HG03095 (cell line): ENCODE measurements at regions not wholly inside any gene's neighbourhood (a gene's known extent, or its start where the extent isn't known, plus 50 kb on each side); places are given as distances from the start of the nearest gene placed in this dataset.
"Not testable (repeated sequence)": the region's sequence is repeated elsewhere in the genome, so short reads cannot be mapped to it uniquely, and the experiment has no call there.

Experiments used
- ATAC-seq: cut with Tn5 transposase; IDR thresholded peaks from one replicate; pipeline ENCODE4 v1.9.1; 2021; ENCODE audit warnings: moderate library complexity; ENCODE audit not compliant: unreplicated experiment

DNA sequence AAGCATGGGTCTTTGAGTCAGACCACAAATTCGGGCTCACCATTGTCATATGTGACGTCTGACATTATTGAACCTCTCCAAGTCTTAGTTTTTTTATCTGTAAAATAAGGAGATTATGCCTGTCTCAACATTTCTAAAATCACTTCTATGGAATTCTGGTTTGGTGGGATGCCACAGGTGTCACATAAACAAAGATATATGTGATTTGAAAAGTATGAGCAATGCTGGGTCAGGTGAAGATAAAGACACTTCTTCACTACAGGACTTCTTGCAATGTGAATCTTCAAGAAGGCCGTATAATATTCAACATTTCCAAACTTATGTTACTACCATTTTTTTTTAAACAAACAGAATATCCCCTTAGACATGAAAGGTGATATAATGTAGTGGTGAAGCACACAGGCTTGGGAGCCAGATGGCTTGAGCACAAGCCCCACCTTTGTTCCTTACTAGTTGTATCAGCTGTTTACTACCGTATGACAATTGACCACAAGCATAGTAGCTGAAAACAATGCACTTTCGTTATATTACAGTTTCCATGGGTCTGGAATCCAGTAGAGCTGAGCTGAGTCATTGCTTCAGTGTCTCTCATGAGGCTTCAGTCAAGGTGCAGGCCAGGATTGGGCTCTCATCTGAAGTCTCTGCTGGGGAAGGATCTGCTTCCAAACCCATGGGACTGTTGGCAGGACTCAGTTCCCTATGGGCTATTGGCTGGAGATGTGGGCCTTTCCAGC is 87.7 kb downstream of the UTP18 start:
- no peak for ATAC-seq

DNA sequence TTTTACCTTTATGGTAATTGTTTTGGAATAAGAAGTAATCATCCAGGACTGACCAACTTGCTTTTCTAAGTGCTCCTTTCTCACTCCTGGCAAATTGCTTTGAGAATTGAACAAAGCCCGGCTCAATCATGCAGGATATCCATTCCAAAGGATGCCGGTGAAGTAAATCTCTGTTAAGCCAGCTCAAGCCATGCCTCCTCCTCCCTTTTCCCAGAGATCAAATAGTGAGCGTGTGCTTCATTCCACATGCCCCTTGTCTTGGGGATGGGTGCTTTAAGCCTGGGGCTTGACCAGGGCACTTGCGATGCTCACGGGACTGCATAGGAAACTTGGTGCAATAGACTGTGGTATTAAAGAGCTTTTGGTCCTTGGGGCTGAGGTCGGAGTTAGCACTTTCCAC is 90.7 kb downstream of the UTP18 start:
- no peak for ATAC-seq

- no peak for ATAC-seq
These were observed 91.5 kb downstream of the UTP18 start for GRCh38 chr17:51351890-51352289.

DNA sequence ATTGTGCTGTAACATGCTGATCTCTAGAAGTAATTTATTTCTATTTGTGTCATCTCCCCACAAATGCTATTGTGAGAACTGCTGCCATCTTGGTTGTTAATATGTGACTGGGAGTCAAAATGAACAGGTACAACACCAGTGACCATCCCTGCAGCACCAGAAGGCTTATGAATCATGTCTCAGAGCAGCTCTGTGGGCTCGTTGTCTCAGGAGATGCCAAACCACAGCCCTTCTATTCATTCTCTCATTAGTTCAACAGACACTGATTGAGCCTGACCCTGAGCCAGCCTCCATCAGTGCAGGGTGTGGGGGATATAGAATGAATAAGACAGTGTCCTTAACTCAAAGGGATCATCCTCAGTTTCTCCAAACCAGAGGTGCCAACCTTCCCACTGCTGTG is 92.5 kb downstream of the UTP18 start:
- no peak for ATAC-seq

DNA sequence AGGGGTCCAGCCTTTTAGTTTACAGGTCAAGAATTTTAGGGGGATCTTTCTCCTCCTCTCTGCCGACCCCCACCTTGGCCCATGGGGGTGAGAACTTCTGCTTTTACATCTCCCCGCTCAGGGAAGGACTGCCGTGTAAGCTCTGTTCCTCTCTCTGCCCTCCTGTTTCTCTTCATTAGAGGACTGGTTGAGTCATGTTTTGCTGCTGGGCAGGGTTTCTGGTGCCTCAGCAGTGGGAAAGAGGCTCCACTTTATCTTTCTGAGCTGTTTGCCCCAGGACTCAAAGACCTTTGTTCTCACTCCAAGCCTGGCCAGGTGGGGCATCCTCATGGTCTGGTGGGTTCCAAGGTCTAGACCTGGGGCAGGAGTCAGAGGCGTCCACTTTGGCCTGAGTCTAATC is 93.0 kb downstream of the UTP18 start:
- no peak for ATAC-seq

- ATAC-seq, result no peak
These were observed 94.6 kb downstream of the UTP18 start for GRCh38 chr17:51354936-51355335.

- no peak for ATAC-seq
These were observed 95.4 kb downstream of the UTP18 start for GRCh38 chr17:51355441-51356410.

DNA sequence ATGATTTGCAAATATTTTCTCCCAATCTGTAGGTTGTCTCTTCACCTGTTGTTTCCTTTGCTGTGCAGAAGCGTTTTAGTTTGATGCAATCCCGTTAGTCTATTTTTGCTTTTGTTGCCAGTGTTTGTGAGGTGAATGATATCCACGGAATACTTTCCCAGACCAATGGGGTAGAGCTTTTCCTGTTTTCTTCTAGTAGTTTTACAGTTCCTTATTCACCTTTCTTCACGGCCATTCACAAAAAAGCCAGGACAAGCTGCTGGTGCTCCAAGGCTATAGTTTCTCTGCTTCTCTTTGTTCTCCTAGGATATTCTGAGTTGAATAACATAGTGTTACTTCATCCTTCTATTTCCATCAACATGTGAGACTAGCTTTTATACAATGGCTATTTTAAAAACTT is 98.7 kb downstream of the UTP18 start:
- no peak for ATAC-seq

GRCh38 chr17:51362811-51363585 is 102.7 kb downstream of the UTP18 start:
- ATAC-seq, result no peak

- ATAC-seq, result no peak
These were observed 104.7 kb downstream of the UTP18 start for GRCh38 chr17:51365090-51365489.

DNA sequence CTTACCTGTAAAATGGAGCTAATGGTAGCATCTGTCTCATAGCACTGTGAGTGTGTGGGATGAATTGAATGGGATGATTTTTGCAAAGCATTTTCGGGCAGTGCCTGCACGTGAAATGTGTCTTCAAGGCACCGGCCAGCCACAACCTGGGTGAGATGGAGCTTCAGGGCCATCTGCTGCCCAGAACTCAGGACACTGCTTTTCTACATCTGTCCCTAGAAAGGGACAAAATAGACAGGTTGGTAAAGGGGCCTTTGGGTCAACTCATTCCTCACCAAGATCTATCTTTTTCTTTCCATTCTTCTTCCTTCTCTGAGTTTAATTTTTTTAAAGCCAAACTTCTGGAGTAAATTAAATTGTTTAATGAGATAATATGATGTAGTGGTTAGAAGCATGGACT is 106.5 kb downstream of the UTP18 start:
- ATAC-seq, result no peak

- ATAC-seq, result not testable (repeated sequence)
These were observed 107.5 kb downstream of the UTP18 start for GRCh38 chr17:51367836-51368235.

DNA sequence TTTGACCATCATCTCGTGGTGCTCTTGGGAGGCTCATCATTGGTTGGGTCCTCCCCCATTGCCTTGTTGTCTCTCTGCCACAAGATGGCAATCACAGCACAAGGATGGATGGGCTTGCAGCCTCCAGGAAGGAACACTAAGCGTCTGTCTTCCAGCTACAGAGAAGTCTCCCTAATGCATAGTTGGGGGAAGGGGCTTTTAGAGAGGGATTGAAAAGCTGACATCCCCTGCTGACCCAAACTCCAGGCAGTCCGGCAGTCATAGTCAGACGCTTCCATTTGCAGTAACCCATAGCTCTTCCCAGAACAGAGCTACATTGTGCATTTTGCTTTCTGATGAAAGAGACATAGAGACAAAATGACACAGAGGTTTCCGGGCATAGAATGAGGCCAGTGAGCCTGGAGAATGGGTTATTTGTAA is 111.4 kb downstream of the UTP18 start:
- ATAC-seq, result no peak

DNA sequence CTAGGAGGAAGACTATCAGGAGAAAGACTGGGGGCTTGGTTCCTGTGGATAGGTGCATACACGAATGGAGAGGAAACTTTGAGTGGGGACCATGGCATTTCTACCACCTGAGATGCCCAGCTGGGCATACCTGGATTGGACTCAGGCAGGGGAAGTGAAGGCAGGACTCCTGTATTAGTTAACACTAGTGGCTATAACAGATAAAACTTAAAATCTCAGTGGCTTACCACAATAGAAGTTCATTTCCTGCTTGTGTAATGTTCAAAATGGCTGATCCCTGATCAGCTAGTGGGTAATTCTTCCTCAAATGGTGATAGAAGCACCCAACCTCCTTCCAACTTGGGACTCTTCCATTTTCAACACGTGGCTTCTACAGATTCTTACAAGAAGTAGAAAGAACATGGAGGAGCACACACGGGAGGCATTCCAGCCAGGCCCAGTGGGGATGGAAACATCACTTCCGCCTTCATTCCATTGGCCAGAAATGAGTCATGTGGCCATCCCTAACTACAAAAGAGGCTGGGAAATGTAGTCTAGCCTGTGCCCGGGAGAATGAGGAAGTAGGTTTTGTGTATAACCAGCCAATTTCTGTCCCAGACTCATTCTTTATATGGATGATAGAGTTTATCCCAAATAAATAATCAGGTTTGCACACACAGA is 112.1 kb downstream of the UTP18 start:
- ATAC-seq, result no peak

DNA sequence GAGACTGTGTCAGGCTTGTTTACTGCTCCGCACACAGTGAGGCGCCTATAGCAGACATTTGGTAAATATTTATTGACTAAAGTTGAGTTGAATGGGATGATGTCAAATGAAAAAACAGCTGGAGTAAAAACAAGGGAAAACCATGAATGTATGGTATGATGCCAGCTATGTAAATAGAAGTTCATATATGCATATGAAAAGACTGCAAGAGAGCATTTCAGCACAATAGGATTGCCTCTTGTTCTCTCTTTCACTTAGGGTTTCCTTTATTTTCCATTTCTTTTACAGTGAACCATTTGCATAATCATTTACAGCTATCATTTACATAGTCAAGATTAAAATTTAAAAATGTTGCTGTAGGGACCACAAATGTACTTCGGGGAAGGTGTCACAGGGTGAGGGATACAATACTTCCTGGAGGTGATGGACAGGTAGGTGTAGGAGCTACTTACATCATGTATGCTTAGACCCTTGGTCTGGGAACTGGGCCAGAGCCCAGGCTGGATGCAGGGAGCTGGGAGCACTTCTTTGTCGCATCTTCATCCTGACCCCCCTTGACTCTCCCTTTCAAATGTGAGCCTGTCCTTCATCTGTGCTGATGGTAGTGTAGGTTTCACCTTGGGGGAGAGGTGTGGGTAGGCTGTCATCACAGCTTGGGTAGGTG is 113.3 kb downstream of the UTP18 start:
- no peak for ATAC-seq

DNA sequence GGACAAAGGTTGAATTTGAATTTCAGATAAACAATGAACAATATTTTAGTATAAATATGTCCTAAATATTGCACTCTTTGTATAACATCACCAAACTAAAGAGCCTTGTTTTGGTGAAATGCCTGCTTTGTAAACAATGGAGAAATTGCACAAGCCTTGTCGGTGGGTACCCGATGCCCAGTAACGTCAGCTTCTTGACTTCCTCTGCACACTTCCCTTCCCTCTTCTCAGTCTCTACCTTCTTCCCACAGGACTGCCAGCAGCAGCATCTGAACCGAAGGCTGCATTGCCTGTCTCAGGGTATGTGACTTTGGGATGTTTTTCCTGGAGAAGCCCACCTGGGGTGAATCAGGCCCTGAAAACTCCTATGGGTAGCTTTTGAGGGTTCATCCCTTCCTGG is 113.9 kb downstream of the UTP18 start:
- no peak for ATAC-seq

- ATAC-seq, result no peak
These were observed 115.4 kb downstream of the UTP18 start for GRCh38 chr17:51375771-51376170.

- ATAC-seq, result no peak
These were observed 116.4 kb downstream of the UTP18 start for GRCh38 chr17:51376739-51377138.

- no peak for ATAC-seq
These were observed 120.9 kb downstream of the UTP18 start for GRCh38 chr17:51381262-51381661.

GRCh38 chr17:51385208-51385607 is 124.9 kb downstream of the UTP18 start:
- no peak for ATAC-seq
